ENCODE measurements at regions not wholly inside any gene's neighbourhood (a gene's known extent, or its start where the extent isn't known, plus 50 kb on each side); places are given as distances from the start of the nearest gene placed in this dataset.

- TF ChIP-seq EZH2 (IDR thresholded peaks at IDR 0.05; ENCODE audit: borderline replicate concordance, insufficient read depth, low read length, poor library complexity, severe bottlenecking): no peak
- TF ChIP-seq CTCF (IDR thresholded peaks at IDR 0.05; ENCODE audit: poor library complexity, severe bottlenecking): no peak
- no peak for TF ChIP-seq RAD21 (conservative IDR thresholded peaks at IDR 0.05)
- TF ChIP-seq EP300 (conservative IDR thresholded peaks at IDR 0.05; ENCODE audit: poor library complexity, severe bottlenecking): no peak
- no peak for TF ChIP-seq POLR2AphosphoS5 (IDR thresholded peaks at IDR 0.05)
- no peak for TF ChIP-seq MXI1 (conservative IDR thresholded peaks at IDR 0.05; ENCODE audit: poor library complexity, severe bottlenecking)
- TF ChIP-seq REST (IDR thresholded peaks at IDR 0.05; ENCODE audit: borderline replicate concordance): no peak
- no peak for TF ChIP-seq TAF1 (IDR thresholded peaks at IDR 0.05; ENCODE audit: low read depth)
These were observed 645.2 kb upstream of the RGMB start for GRCh38 chr5:98128271-98128670.
